ENCODE measurements at regions not wholly inside any gene's neighbourhood (a gene's known extent, or its start where the extent isn't known, plus 50 kb on each side); places are given as distances from the start of the nearest gene placed in this dataset.
"Not testable (repeated sequence)": the region's sequence is repeated elsewhere in the genome, so short reads cannot be mapped to it uniquely, and the experiment has no call there.

GRCh38 chr2:84129018-84129417 lies 330.1 kb downstream of the SUCLG1 start:
- no peak overlapping the region for H3K4me3 ChIP-seq (ENCODE audit: low read depth, low read length)
- no peak for TF ChIP-seq CTCF (IDR thresholded peaks at IDR 0.05; ENCODE audit: low read depth, low read length)

GRCh38 chr2:84127812-84128211 lies 331.3 kb downstream of the SUCLG1 start:
- not testable (repeated sequence) for H3K4me3 ChIP-seq (ENCODE audit: low read depth, low read length)

GRCh38 chr2:84126530-84126929 lies 332.6 kb downstream of the SUCLG1 start:
- no peak for TF ChIP-seq CTCF (IDR thresholded peaks at IDR 0.05; ENCODE audit: low read depth, low read length)
- H3K4me3 ChIP-seq (ENCODE audit: low read depth, low read length): no peak overlapping the region

- no peak overlapping the region for H3K4me3 ChIP-seq (ENCODE audit: low read depth, low read length)
- TF ChIP-seq CTCF (IDR thresholded peaks at IDR 0.05; ENCODE audit: low read depth, low read length): no peak
Measured at GRCh38 chr2:84126084-84126483, 333.0 kb downstream of the SUCLG1 start.

GRCh38 chr2:84116143-84116542 lies 342.9 kb downstream of the SUCLG1 start:
- no peak for TF ChIP-seq CTCF (IDR thresholded peaks at IDR 0.05; ENCODE audit: low read depth, low read length)
- no peak overlapping the region for H3K4me3 ChIP-seq (ENCODE audit: low read depth, low read length)

GRCh38 chr2:84115173-84115857 lies 343.8 kb downstream of the SUCLG1 start:
- no peak overlapping the region for H3K4me3 ChIP-seq (ENCODE audit: low read depth, low read length)
- no peak for TF ChIP-seq CTCF (IDR thresholded peaks at IDR 0.05; ENCODE audit: low read depth, low read length)

GRCh38 chr2:84103816-84104527 lies 355.1 kb downstream of the SUCLG1 start:
- not testable (repeated sequence) for H3K4me3 ChIP-seq (ENCODE audit: low read depth, low read length)

GRCh38 chr2:84102274-84102673 lies 356.8 kb downstream of the SUCLG1 start:
- no peak for TF ChIP-seq CTCF (IDR thresholded peaks at IDR 0.05; ENCODE audit: low read depth, low read length)
- no peak overlapping the region for H3K4me3 ChIP-seq (ENCODE audit: low read depth, low read length)
